Mesenchymal stem cell (in vitro differentiated cells and primary cell): ENCODE measurements at regions not wholly inside any gene's neighbourhood (a gene's known extent, or its start where the extent isn't known, plus 50 kb on each side); places are given as distances from the start of the nearest gene placed in this dataset.

Source experiments
- DNase-seq: peaks from one replicate; pipeline ENCODE4 v3.0.0-alpha.2; 2013
- H2AFZ ChIP-seq: one replicate; pipeline ENCODE4 v1.6.1; 2013; ENCODE audit warnings: low read depth, mild to moderate bottlenecking, control low read depth, inconsistent platforms, low read length, moderate library complexity
- H2AK5ac ChIP-seq: 2 replicates; pipeline ENCODE4 v1.6.1; 2013; ENCODE audit warnings: low read length, moderate library complexity, mild to moderate bottlenecking, inconsistent platforms; ENCODE audit not compliant: severe bottlenecking
- H2BK120ac ChIP-seq: one replicate; pipeline ENCODE4 v1.6.1; 2013; ENCODE audit warnings: low read depth, mild to moderate bottlenecking, inconsistent platforms, low read length, moderate library complexity
- H2BK12ac ChIP-seq, 2 experiments: one replicate each; pipeline ENCODE4 v1.6.1; 2013; ENCODE audit warnings: inconsistent platforms in 2 of 2, low read length in 2 of 2, mild to moderate bottlenecking in 2 of 2, moderate library complexity in 2 of 2, control low read depth in 1 of 2
- H2BK15ac ChIP-seq: one replicate; pipeline ENCODE4 v1.6.1; 2013; ENCODE audit warnings: mild to moderate bottlenecking, low read depth, inconsistent platforms; ENCODE audit not compliant: poor library complexity, severe bottlenecking
- H2BK5ac ChIP-seq: 2 replicates; pipeline ENCODE4 v1.6.1; 2013; ENCODE audit warnings: low read depth, mild to moderate bottlenecking, low read length, control low read depth, inconsistent platforms; ENCODE audit not compliant: poor library complexity, severe bottlenecking
- H3K14ac ChIP-seq, 2 experiments: one replicate each; pipeline ENCODE4 v1.6.1; 2013; ENCODE audit warnings: inconsistent platforms in 2 of 2, low read length in 2 of 2, control low read depth in 1 of 2, mild to moderate bottlenecking in 1 of 2, moderate library complexity in 1 of 2
- H3K18ac ChIP-seq, 2 experiments: one replicate each; pipeline ENCODE4 v1.6.1; 2013; ENCODE audit warnings: inconsistent platforms in 2 of 2, low read length in 2 of 2, control low read depth in 1 of 2, low read depth in 1 of 2, mild to moderate bottlenecking in 1 of 2
- H3K23ac ChIP-seq, 2 experiments: one replicate each; pipeline ENCODE4 v1.6.1; 2013; ENCODE audit warnings: inconsistent platforms in 2 of 2, low read length in 2 of 2, mild to moderate bottlenecking in 2 of 2, moderate library complexity in 2 of 2, control low read depth in 1 of 2
- H3K27ac ChIP-seq: 2 replicates; pipeline ENCODE4 v1.5.1; 2013; ENCODE audit warnings: mild to moderate bottlenecking, moderate library complexity, low read length, control low read depth, inconsistent platforms; ENCODE audit not compliant: poor library complexity, severe bottlenecking
- H3K27me3 ChIP-seq, 2 experiments: 2 replicates each; pipeline versions ENCODE4 v1.6.1 to v1.7.0; 2013; ENCODE audit warnings: low read length in 2 of 2, mild to moderate bottlenecking in 2 of 2, moderate library complexity in 2 of 2, control low read depth in 1 of 2, inconsistent platforms in 1 of 2; ENCODE audit not compliant: control insufficient read depth in 1 of 2, insufficient read depth in 1 of 2
- H3K36me3 ChIP-seq, 2 experiments: 2 replicates each; pipeline versions ENCODE4 v1.6.1 to v1.7.0; 2013; ENCODE audit warnings: low read length in 2 of 2, control low read depth in 1 of 2, inconsistent platforms in 1 of 2, low read depth in 1 of 2, mild to moderate bottlenecking in 1 of 2; ENCODE audit not compliant: insufficient read depth in 2 of 2, control insufficient read depth in 1 of 2
- H3K4ac ChIP-seq, 2 experiments: one replicate each; pipeline ENCODE4 v1.6.1; 2013; ENCODE audit warnings: inconsistent platforms in 2 of 2, low read length in 2 of 2, mild to moderate bottlenecking in 2 of 2, moderate library complexity in 2 of 2, control low read depth in 1 of 2, low read depth in 1 of 2
- H3K4me1 ChIP-seq: 2 replicates; pipeline ENCODE4 v1.6.1; 2013; ENCODE audit warnings: low read depth, low read length, control low read depth; ENCODE audit not compliant: control insufficient read depth, insufficient read depth
- H3K4me2 ChIP-seq: 2 replicates; pipeline ENCODE4 v1.6.1; 2013; ENCODE audit warnings: low read length, mild to moderate bottlenecking, inconsistent platforms; ENCODE audit not compliant: poor library complexity, severe bottlenecking
- H3K4me3 ChIP-seq, 2 experiments: 2 replicates each; pipeline versions ENCODE4 v1.5.1 to v1.7.0; 2013; ENCODE audit warnings: low read length in 2 of 2, mild to moderate bottlenecking in 2 of 2, control low read depth in 1 of 2, low read depth in 1 of 2; ENCODE audit not compliant: insufficient read depth in 1 of 2
- H3K79me1 ChIP-seq: replicated peaks from 2 replicates; pipeline ENCODE4 v1.6.1; 2013; ENCODE audit warnings: mild to moderate bottlenecking, control low read depth, low read length, inconsistent platforms; ENCODE audit not compliant: poor library complexity, severe bottlenecking
- H3K9ac ChIP-seq: 2 replicates; pipeline ENCODE4 v1.7.0; 2013; ENCODE audit warnings: mild to moderate bottlenecking, low read length, moderate library complexity
- H3K9me3 ChIP-seq: 2 replicates; pipeline ENCODE4 v1.7.0; 2013; ENCODE audit warnings: mild to moderate bottlenecking, low read length; ENCODE audit not compliant: control insufficient read depth
- H4K8ac ChIP-seq: one replicate; pipeline ENCODE4 v1.6.1; 2013; ENCODE audit warnings: inconsistent platforms, mild to moderate bottlenecking, low read length, moderate library complexity
- H4K91ac ChIP-seq: one replicate; pipeline ENCODE4 v1.6.1; 2013; ENCODE audit warnings: mild to moderate bottlenecking, low read length, inconsistent platforms
- WGBS: methylation state at CpG from one replicate; pipeline ENCODE4 v1.1.7; 2013; ENCODE audit warnings: mixed read lengths; 5-methylcytosine and 5-hydroxymethylcytosine counted together

- no peak overlapping the region for H3K4ac ChIP-seq
- no peaks in the 10 kb centered on the region for H3K4me1 ChIP-seq
- H3K9me3 ChIP-seq: no peaks in the 10 kb centered on the region
- 85% methylated on average over 1 of the region's 1 CpG for WGBS
- H3K4me3 ChIP-seq: no peak overlapping the region
- no peak overlapping the region for H2BK5ac ChIP-seq
- no peak overlapping the region for H3K18ac ChIP-seq
- no peak overlapping the region for H3K4me2 ChIP-seq
- no peak overlapping the region for H4K91ac ChIP-seq
- no peaks in the 10 kb centered on the region for H3K36me3 ChIP-seq
- H2AFZ ChIP-seq: no peak overlapping the region
- no peak overlapping the region for H2AK5ac ChIP-seq
- H3K9ac ChIP-seq: no peak overlapping the region
- no peak overlapping the region for H3K23ac ChIP-seq
- no peak overlapping the region for H3K27ac ChIP-seq
- H2BK15ac ChIP-seq: no peak overlapping the region
- no peaks in the 10 kb centered on the region for H3K79me1 ChIP-seq
- H4K8ac ChIP-seq: no peak overlapping the region
- peak; percentile 27 for DNase-seq
- no peak overlapping the region for H2BK12ac ChIP-seq
- no peak overlapping the region for H2BK120ac ChIP-seq
- no peak overlapping the region for H3K14ac ChIP-seq
- H3K27me3 ChIP-seq: no peaks in the 10 kb centered on the region
Observed at GRCh38 chr4:111228396-111228795, 605.5 kb upstream of the PITX2 start.

- no peaks in the 10 kb centered on the region for H3K79me1 ChIP-seq
- no peak overlapping the region for H4K8ac ChIP-seq
- H3K4me2 ChIP-seq: no peak overlapping the region
- WGBS: no CpG with 5 or more reads among the region's 1 CpG
- H2BK15ac ChIP-seq: no peak overlapping the region
- no peak overlapping the region for H3K14ac ChIP-seq
- no peak overlapping the region for H3K9ac ChIP-seq
- no peak overlapping the region for H2AK5ac ChIP-seq
- no peaks in the 10 kb centered on the region for H3K9me3 ChIP-seq
- no peak overlapping the region for H3K4me3 ChIP-seq
- DNase-seq: peak; percentile 16
- H4K91ac ChIP-seq: no peak overlapping the region
- H2BK12ac ChIP-seq: no peak overlapping the region
- H2BK120ac ChIP-seq: no peak overlapping the region
- no peak overlapping the region for H3K27ac ChIP-seq
- H2BK5ac ChIP-seq: no peak overlapping the region
- no peak overlapping the region for H3K4ac ChIP-seq
- no peak overlapping the region for H2AFZ ChIP-seq
- no peak overlapping the region for H3K18ac ChIP-seq
- H3K36me3 ChIP-seq: no peaks in the 10 kb centered on the region
- no peak overlapping the region for H3K23ac ChIP-seq
- no peaks in the 10 kb centered on the region for H3K4me1 ChIP-seq
- H3K27me3 ChIP-seq: no peaks in the 10 kb centered on the region
Observed at GRCh38 chr4:111228874-111229273, 606.0 kb upstream of the PITX2 start.

- Histone ChIP-seq H3K14ac (no peak overlapping the region), H3K4ac (no peak overlapping the region), H3K36me3 (no peaks in the 10 kb centered on the region), H3K4me1 (no peaks in the 10 kb centered on the region), H3K27ac (no peak overlapping the region), H2BK120ac (no peak overlapping the region), H3K23ac (no peak overlapping the region), H4K91ac (no peak overlapping the region), H3K27me3 (no peaks in the 10 kb centered on the region), H2BK12ac (no peak overlapping the region), H3K18ac (no peak overlapping the region), H3K9me3 (no peaks in the 10 kb centered on the region), H2BK15ac (no peak overlapping the region), H3K4me2 (no peak overlapping the region), H2AK5ac (no peak overlapping the region), H2AFZ (no peak overlapping the region), H2BK5ac (no peak overlapping the region), H4K8ac (no peak overlapping the region), H3K79me1 (no peaks in the 10 kb centered on the region), H3K4me3 (no peak overlapping the region), H3K9ac (no peak overlapping the region)
- WGBS: no CpG with 5 or more reads among the region's 1 CpG
- peak; percentile 7 for DNase-seq
Observed at GRCh38 chr4:111230265-111230664, 607.4 kb upstream of the PITX2 start.

- 92% methylated on average over 2 of the region's 4 CpGs for WGBS
- Histone ChIP-seq H3K23ac (no peak overlapping the region), H2AFZ (no peak overlapping the region), H3K79me1 (no peaks in the 10 kb centered on the region), H3K4me2 (no peak overlapping the region), H4K8ac (no peak overlapping the region), H3K9me3 (no peaks in the 10 kb centered on the region), H3K4me1 (no peaks in the 10 kb centered on the region), H3K14ac (no peak overlapping the region), H3K4me3 (no peak overlapping the region), H4K91ac (no peak overlapping the region), H3K27ac (no peak overlapping the region), H2BK15ac (no peak overlapping the region), H3K36me3 (no peaks in the 10 kb centered on the region), H3K18ac (no peak overlapping the region), H3K4ac (no peak overlapping the region), H2BK120ac (no peak overlapping the region), H3K9ac (no peak overlapping the region), H2AK5ac (no peak overlapping the region), H3K27me3 (no peaks in the 10 kb centered on the region), H2BK12ac (no peak overlapping the region), H2BK5ac (no peak overlapping the region)
- no peak for DNase-seq
Observed at GRCh38 chr4:111231281-111231680, 608.4 kb upstream of the PITX2 start.
